Hepatocyte (in vitro differentiated cells): ENCODE measurements at regions not wholly inside any gene's neighbourhood (a gene's known extent, or its start where the extent isn't known, plus 50 kb on each side); places are given as distances from the start of the nearest gene placed in this dataset.

Source experiments
- CTCF ChIP-seq: fragments of 200-600 bp; sonication (generic); IDR thresholded peaks from 2 replicates; pipeline ENCODE4 v1.5.1; 2016; ENCODE audit warnings: antibody characterized with exemption, mild to moderate bottlenecking; ENCODE audit not compliant: poor library complexity
- EZH2 ChIP-seq: fragments of 200-600 bp; sonication (generic); IDR thresholded peaks from 2 replicates; pipeline ENCODE4 v1.6.1; 2016; ENCODE audit warnings: antibody characterized with exemption, mild to moderate bottlenecking, borderline replicate concordance

- TF ChIP-seq CTCF (no peak), EZH2 (no peak)
Measured at GRCh38 chr15:39330061-39330460, 250.8 kb upstream of the THBS1 start.
